ENCODE measurements at regions not wholly inside any gene's neighbourhood (a gene's known extent, or its start where the extent isn't known, plus 50 kb on each side); places are given as distances from the start of the nearest gene placed in this dataset.
A peak's percentile ranks its signal among the peaks of the same experiment; 100 is the strongest.
"Not testable (repeated sequence)": the region's sequence is repeated elsewhere in the genome, so short reads cannot be mapped to it uniquely, and the experiment has no call there.

GRCh38 chrX:65331371-65331770 lies 203.2 kb downstream of the LAS1L start:
- Histone ChIP-seq H3K9ac (ENCODE audit: insufficient read length, low read depth) (no peak overlapping the region), H3K27me3 (ENCODE audit: insufficient read depth, insufficient read length) (no peaks in the 10 kb centered on the region), H3K9me3 (ENCODE audit: insufficient read depth, low read length) (no peaks in the 10 kb centered on the region), H3K4me1 (ENCODE audit: insufficient read depth, insufficient read length) (no peaks in the 10 kb centered on the region), H3K4me3 (ENCODE audit: insufficient read length, low read depth) (no peak overlapping the region), H3K36me3 (ENCODE audit: insufficient read depth, insufficient read length, low read length) (no peaks in the 10 kb centered on the region)
- no peak for TF ChIP-seq ZNF274 (IDR thresholded peaks at IDR 0.05; ENCODE audit: low read depth, low read length)
- TF ChIP-seq SUZ12 (IDR thresholded peaks at IDR 0.05; ENCODE audit: extremely low read depth, insufficient read depth, insufficient read length), result no peak
- no peak for TF ChIP-seq YY1 (IDR thresholded peaks at IDR 0.05; ENCODE audit: insufficient read depth, insufficient read length)
- no peak for DNase-seq (ENCODE audit: low read depth, low spot score)

GRCh38 chrX:65300104-65300809 lies 234.3 kb downstream of the LAS1L start:
- Histone ChIP-seq H3K4me1 (ENCODE audit: insufficient read depth, insufficient read length) (no peaks in the 10 kb centered on the region), H3K36me3 (ENCODE audit: insufficient read depth, insufficient read length, low read length) (no peaks in the 10 kb centered on the region), H3K27me3 (ENCODE audit: insufficient read depth, insufficient read length) (no peaks in the 10 kb centered on the region), H3K4me3 (ENCODE audit: insufficient read length, low read depth) (no peak overlapping the region), H3K9ac (ENCODE audit: insufficient read length, low read depth) (no peak overlapping the region), H3K9me3 (ENCODE audit: insufficient read depth, low read length) (0 out of 2 replicates have a peak, but pooled peaks cover 4% of the 10 kb centered on the region)
- no peak for TF ChIP-seq YY1 (IDR thresholded peaks at IDR 0.05; ENCODE audit: insufficient read depth, insufficient read length)
- no peak for TF ChIP-seq ZNF274 (IDR thresholded peaks at IDR 0.05; ENCODE audit: low read depth, low read length)
- TF ChIP-seq SUZ12 (IDR thresholded peaks at IDR 0.05; ENCODE audit: extremely low read depth, insufficient read depth, insufficient read length), result no peak
- peak; percentile 69 for DNase-seq (ENCODE audit: low read depth, low spot score)

- not testable (repeated sequence) for H3K9me3 ChIP-seq (ENCODE audit: insufficient read depth, low read length); H3K4me1 ChIP-seq (ENCODE audit: insufficient read depth, insufficient read length); H3K36me3 ChIP-seq (ENCODE audit: insufficient read depth, insufficient read length, low read length); H3K4me3 ChIP-seq (ENCODE audit: insufficient read length, low read depth); DNase-seq (ENCODE audit: low read depth, low spot score); H3K9ac ChIP-seq (ENCODE audit: insufficient read length, low read depth); H3K27me3 ChIP-seq (ENCODE audit: insufficient read depth, insufficient read length)
Measured at GRCh38 chrX:65282905-65283304, 251.7 kb downstream of the LAS1L start.

- H3K9me3 ChIP-seq (ENCODE audit: insufficient read depth, low read length), result peaks cover 9% of the 10 kb centered on the region; the same call in 1 of the 2 replicates
- no peaks in the 10 kb centered on the region for H3K27me3 ChIP-seq (ENCODE audit: insufficient read depth, insufficient read length)
- DNase-seq (ENCODE audit: low read depth, low spot score), result no peak
- no peaks in the 10 kb centered on the region for H3K4me1 ChIP-seq (ENCODE audit: insufficient read depth, insufficient read length)
- TF ChIP-seq ZNF274 (IDR thresholded peaks at IDR 0.05; ENCODE audit: low read depth, low read length) (no peak), YY1 (IDR thresholded peaks at IDR 0.05; ENCODE audit: insufficient read depth, insufficient read length) (no peak), SUZ12 (IDR thresholded peaks at IDR 0.05; ENCODE audit: extremely low read depth, insufficient read depth, insufficient read length) (no peak)
- no peak overlapping the region for H3K9ac ChIP-seq (ENCODE audit: insufficient read length, low read depth)
- no peaks in the 10 kb centered on the region for H3K36me3 ChIP-seq (ENCODE audit: insufficient read depth, insufficient read length, low read length)
- H3K4me3 ChIP-seq (ENCODE audit: insufficient read length, low read depth), result no peak overlapping the region
Measured at GRCh38 chrX:65273152-65273551, 261.4 kb downstream of the LAS1L start.

GRCh38 chrX:65266482-65266881 lies 268.1 kb downstream of the LAS1L start:
- DNase-seq (ENCODE audit: low read depth, low spot score), result peak; percentile 16
- Histone ChIP-seq H3K4me1 (ENCODE audit: insufficient read depth, insufficient read length) (no peaks in the 10 kb centered on the region), H3K4me3 (ENCODE audit: insufficient read length, low read depth) (no peak overlapping the region), H3K27me3 (ENCODE audit: insufficient read depth, insufficient read length) (no peaks in the 10 kb centered on the region), H3K36me3 (ENCODE audit: insufficient read depth, insufficient read length, low read length) (no peaks in the 10 kb centered on the region), H3K9me3 (ENCODE audit: insufficient read depth, low read length) (no peaks in the 10 kb centered on the region), H3K9ac (ENCODE audit: insufficient read length, low read depth) (no peak overlapping the region)
- no peak for TF ChIP-seq YY1 (IDR thresholded peaks at IDR 0.05; ENCODE audit: insufficient read depth, insufficient read length)
- no peak for TF ChIP-seq ZNF274 (IDR thresholded peaks at IDR 0.05; ENCODE audit: low read depth, low read length)
- TF ChIP-seq SUZ12 (IDR thresholded peaks at IDR 0.05; ENCODE audit: extremely low read depth, insufficient read depth, insufficient read length), result no peak

- Histone ChIP-seq H3K4me3 (ENCODE audit: insufficient read length, low read depth) (no peak overlapping the region), H3K9me3 (ENCODE audit: insufficient read depth, low read length) (no peaks in the 10 kb centered on the region), H3K27me3 (ENCODE audit: insufficient read depth, insufficient read length) (no peaks in the 10 kb centered on the region), H3K4me1 (ENCODE audit: insufficient read depth, insufficient read length) (no peaks in the 10 kb centered on the region), H3K36me3 (ENCODE audit: insufficient read depth, insufficient read length, low read length) (no peaks in the 10 kb centered on the region), H3K9ac (ENCODE audit: insufficient read length, low read depth) (no peak overlapping the region)
- TF ChIP-seq SUZ12 (IDR thresholded peaks at IDR 0.05; ENCODE audit: extremely low read depth, insufficient read depth, insufficient read length) (no peak), ZNF274 (IDR thresholded peaks at IDR 0.05; ENCODE audit: low read depth, low read length) (no peak), YY1 (IDR thresholded peaks at IDR 0.05; ENCODE audit: insufficient read depth, insufficient read length) (no peak)
- no peak for DNase-seq (ENCODE audit: low read depth, low spot score)
Measured at GRCh38 chrX:65253817-65254216, 277.6 kb upstream of the ZC4H2 start.

- peaks cover 2% of the 10 kb centered on the region for H3K4me1 ChIP-seq (ENCODE audit: insufficient read depth, insufficient read length)
- H3K4me3 ChIP-seq (ENCODE audit: insufficient read length, low read depth), result no peak overlapping the region
- H3K27me3 ChIP-seq (ENCODE audit: insufficient read depth, insufficient read length), result no peaks in the 10 kb centered on the region
- no peaks in the 10 kb centered on the region for H3K36me3 ChIP-seq (ENCODE audit: insufficient read depth, insufficient read length, low read length)
- no peak overlapping the region for H3K9ac ChIP-seq (ENCODE audit: insufficient read length, low read depth)
- no peak for DNase-seq (ENCODE audit: low read depth, low spot score)
- H3K9me3 ChIP-seq (ENCODE audit: insufficient read depth, low read length), result no peaks in the 10 kb centered on the region; the same call in 1 of the 2 replicates
- TF ChIP-seq YY1 (IDR thresholded peaks at IDR 0.05; ENCODE audit: insufficient read depth, insufficient read length) (no peak), ZNF274 (IDR thresholded peaks at IDR 0.05; ENCODE audit: low read depth, low read length) (no peak), SUZ12 (IDR thresholded peaks at IDR 0.05; ENCODE audit: extremely low read depth, insufficient read depth, insufficient read length) (no peak)
Measured at GRCh38 chrX:65241059-65241721, 264.9 kb upstream of the ZC4H2 start.

Measured in NT2/D1 (cell line).